ENCODE measurements at regions not wholly inside any gene's neighbourhood (a gene's known extent, or its start where the extent isn't known, plus 50 kb on each side); places are given as distances from the start of the nearest gene placed in this dataset.

DNA sequence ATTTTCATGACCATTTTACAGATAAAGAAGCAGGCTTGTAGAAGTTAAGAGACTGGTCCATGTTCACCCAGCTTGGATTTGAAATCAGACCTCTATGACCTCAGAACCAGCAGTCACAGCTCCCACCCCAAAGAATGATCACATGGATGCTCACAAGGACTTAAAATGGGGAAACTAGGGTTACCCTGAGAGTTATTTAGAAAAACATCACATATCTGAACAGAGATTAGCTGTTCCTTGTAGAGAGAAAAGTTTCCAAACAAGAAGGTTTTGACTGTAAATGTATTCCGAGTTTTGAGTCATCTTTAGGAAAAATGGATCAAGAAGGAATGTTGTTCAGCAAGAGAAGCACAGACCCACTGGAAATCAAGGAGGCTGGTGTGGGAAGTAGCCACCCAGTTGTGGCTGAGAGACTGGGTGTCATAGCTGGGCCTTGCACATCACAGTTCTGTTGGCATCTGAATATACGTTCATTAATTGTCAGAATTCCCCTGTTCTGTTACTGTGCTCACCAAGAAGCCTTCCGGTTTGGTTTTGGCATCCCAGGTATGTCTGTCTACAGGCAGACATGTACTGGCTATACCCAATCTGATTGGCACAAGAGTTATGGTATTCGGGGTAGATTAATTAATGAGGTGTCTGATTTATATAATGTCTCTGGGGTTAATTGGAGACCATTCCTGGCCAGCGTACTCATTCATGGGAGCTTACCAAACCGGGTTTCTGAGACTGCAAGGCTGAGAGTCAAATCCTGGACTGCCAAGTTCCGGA lies 371.8 kb upstream of the SLC14A2 start:
- TF ChIP-seq ZBTB20 (tag by site-specific recombination; IDR thresholded peaks at IDR 0.05) (no peak), ZBTB7A (tag by site-specific recombination; IDR thresholded peaks at IDR 0.05; ENCODE audit: low read depth) (no peak)
- TF ChIP-seq, protein P1, sequence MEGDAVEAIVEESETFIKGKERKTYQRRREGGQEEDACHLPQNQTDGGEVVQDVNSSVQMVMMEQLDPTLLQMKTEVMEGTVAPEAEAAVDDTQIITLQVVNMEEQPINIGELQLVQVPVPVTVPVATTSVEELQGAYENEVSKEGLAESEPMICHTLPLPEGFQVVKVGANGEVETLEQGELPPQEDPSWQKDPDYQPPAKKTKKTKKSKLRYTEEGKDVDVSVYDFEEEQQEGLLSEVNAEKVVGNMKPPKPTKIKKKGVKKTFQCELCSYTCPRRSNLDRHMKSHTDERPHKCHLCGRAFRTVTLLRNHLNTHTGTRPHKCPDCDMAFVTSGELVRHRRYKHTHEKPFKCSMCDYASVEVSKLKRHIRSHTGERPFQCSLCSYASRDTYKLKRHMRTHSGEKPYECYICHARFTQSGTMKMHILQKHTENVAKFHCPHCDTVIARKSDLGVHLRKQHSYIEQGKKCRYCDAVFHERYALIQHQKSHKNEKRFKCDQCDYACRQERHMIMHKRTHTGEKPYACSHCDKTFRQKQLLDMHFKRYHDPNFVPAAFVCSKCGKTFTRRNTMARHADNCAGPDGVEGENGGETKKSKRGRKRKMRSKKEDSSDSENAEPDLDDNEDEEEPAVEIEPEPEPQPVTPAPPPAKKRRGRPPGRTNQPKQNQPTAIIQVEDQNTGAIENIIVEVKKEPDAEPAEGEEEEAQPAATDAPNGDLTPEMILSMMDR (tag by site-specific recombination; IDR thresholded peaks at IDR 0.05): no peak

Data from HEK293 (cell line).